ENCODE measurements at regions not wholly inside any gene's neighbourhood (a gene's known extent, or its start where the extent isn't known, plus 50 kb on each side); places are given as distances from the start of the nearest gene placed in this dataset.

DNA sequence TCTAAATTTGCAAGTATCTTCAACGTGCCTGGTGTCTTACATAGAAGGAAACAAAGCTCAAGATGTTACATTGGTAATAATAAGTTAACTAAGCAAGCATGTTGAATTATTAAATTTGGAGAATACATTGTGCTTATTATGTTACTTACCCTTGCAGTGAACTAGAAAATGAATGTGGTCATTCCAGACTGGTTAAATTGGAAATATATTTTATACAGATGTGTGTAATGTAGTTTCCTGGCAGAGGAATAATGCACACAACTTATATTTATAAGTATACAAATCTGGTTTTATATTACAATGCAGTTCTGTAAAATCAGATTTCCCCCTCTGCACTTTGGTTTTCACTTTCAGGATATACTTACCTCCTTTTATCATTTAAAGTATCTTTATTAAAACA is 159.9 kb upstream of the SLIT2 start:
- TF ChIP-seq, protein P1, sequence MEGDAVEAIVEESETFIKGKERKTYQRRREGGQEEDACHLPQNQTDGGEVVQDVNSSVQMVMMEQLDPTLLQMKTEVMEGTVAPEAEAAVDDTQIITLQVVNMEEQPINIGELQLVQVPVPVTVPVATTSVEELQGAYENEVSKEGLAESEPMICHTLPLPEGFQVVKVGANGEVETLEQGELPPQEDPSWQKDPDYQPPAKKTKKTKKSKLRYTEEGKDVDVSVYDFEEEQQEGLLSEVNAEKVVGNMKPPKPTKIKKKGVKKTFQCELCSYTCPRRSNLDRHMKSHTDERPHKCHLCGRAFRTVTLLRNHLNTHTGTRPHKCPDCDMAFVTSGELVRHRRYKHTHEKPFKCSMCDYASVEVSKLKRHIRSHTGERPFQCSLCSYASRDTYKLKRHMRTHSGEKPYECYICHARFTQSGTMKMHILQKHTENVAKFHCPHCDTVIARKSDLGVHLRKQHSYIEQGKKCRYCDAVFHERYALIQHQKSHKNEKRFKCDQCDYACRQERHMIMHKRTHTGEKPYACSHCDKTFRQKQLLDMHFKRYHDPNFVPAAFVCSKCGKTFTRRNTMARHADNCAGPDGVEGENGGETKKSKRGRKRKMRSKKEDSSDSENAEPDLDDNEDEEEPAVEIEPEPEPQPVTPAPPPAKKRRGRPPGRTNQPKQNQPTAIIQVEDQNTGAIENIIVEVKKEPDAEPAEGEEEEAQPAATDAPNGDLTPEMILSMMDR (IDR thresholded peaks at IDR 0.05; ENCODE audit: low read depth, low read length) = no peak
- peak; percentile 7 for DNase-seq (ENCODE audit: extremely low read depth, low read depth)

- no peak for DNase-seq (ENCODE audit: extremely low read depth, low read depth)
- TF ChIP-seq, protein P1 (IDR thresholded peaks at IDR 0.05; ENCODE audit: low read depth, low read length) = no peak
Observed at GRCh38 chr4:20087522-20087911, 164.2 kb upstream of the SLIT2 start.

DNA sequence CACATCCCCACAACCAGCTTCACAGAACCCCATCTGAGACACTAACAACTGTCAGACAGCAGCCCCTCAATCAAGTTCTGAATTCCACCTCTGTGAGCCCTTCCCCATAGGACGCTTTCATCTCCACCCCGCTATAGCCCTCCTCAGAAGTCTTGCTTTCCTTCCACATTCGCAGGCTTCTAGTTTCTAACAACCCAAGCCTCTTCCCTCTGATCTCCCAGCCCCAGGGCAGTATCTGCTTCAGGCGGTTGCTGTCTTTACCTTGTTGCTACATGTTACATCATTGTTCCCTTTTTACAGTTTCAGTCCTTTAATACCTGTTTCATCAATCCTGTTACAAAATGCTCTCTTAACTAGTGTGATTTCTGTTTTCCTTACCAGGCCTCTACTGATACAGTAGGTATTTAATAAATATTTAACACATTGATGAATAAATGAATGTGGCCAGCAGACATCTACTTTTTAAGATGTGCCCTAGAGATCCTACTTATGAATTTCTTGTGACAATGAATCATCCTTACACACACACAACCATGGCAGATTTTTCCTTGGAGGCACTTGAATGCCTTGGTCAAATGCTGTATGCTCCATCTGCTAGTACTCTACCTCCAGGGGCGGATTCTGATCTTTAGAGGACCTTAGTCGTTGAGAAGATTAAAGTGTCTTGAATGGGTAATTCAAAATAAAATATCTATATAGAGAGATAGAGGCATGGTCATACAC is 164.7 kb upstream of the SLIT2 start:
- TF ChIP-seq, protein P1 (IDR thresholded peaks at IDR 0.05; ENCODE audit: low read depth, low read length) = no peak
- no peak for DNase-seq (ENCODE audit: extremely low read depth, low read depth)

GRCh38 chr4:20086067-20086798 is 165.5 kb upstream of the SLIT2 start:
- no peak for DNase-seq (ENCODE audit: extremely low read depth, low read depth)
- TF ChIP-seq, protein P1 (IDR thresholded peaks at IDR 0.05; ENCODE audit: low read depth, low read length) = no peak

- TF ChIP-seq, protein P1 (IDR thresholded peaks at IDR 0.05; ENCODE audit: low read depth, low read length) = no peak
- DNase-seq (ENCODE audit: extremely low read depth, low read depth) = no peak
Observed at GRCh38 chr4:20085653-20086052, 166.1 kb upstream of the SLIT2 start.

DNA sequence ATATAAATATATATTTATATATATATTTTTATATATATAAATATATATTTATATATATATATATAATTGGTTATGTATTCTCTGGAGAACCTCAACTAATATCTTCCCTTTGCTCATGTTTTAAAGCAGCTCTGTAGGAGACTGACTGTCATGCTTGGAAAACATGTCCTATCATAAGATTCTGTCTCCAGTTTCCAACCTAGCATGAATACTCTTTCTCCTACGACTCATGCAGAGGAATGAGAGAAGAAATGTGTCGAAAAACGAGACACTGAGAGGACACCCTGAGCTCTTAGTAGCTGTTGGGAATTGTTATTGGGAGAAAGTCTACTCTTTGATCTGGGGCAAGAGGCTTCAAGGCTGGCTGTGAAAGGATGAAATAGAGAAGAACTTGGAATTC is 166.5 kb upstream of the SLIT2 start:
- TF ChIP-seq, protein P1 (IDR thresholded peaks at IDR 0.05; ENCODE audit: low read depth, low read length) = no peak

GRCh38 chr4:20084488-20084887 is 167.2 kb upstream of the SLIT2 start:
- no peak for DNase-seq (ENCODE audit: extremely low read depth, low read depth)
- TF ChIP-seq, protein P1 (IDR thresholded peaks at IDR 0.05; ENCODE audit: low read depth, low read length) = no peak

More for the DNA sequence above, 166.5 kb upstream of the SLIT2 start:
- DNase-seq (ENCODE audit: extremely low read depth, low read depth) = no peak

Measured in AG09319 (cell line).